NCI-H1436 treated with DMSO at 0.1 percent for 48 hours (cell line): ENCODE measurements at regions not wholly inside any gene's neighbourhood (a gene's known extent, or its start where the extent isn't known, plus 50 kb on each side); places are given as distances from the start of the nearest gene placed in this dataset.

Source experiments
- DNase-seq: peaks from one replicate; lab custom pipeline; 2025; lab: John Stamatoyannopoulos, UW

DNA sequence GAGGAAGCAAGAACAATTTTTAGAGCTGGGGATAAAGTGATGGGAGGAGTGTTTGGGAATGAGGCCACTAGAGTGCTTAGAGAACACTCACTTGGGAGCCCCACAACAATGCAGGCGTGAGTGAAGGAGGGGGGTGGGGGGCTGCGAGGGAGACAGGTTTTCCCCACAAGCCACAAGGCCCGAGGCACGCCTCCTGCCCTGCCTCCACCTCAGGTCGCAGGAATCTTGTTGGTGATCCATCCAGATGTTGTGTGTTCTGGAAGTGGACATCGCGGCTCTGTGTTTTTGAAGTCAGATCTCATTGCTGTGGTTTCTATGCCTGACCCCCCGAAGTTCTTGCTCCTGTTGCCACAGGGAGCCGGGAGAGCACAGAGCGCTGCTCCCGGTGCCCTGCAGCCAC lies 178.0 kb upstream of the BMPER start:
- no peak for DNase-seq

DNA sequence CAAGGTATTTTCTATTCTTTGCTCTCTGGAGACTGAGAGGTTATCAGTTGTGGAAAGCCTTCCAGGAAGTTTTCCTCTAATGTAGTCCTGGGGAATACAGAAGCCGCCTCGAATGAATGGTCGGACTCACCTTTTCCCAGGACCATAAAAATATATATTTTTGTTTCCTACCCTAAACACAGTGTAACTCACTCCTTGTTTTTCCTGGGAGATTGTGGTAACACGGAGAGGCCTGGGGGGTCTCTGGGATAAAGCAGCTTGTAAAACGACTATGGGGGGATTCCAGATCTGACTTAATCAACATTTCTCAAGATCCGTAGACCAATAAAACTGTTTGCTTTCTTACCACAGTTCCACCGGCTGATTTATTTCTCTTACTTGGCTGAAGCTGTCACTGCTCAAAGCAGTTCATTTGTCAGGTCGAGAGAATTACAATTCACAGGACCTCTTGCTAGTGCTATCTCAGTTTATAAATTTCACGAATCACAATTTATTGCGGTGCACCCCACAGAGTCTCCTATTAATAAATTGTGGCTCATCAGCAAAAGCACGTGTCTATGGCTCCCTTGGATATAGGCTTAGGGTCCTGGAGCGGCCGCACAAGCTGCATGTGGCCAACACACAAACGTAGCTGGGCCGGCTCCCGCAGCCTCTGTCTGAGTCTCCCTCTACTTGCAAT lies 176.3 kb upstream of the BMPER start:
- no peak for DNase-seq

- DNase-seq = no peak
Measured at GRCh38 chr7:33729726-33730125, 175.6 kb upstream of the BMPER start.

- DNase-seq = no peak
Measured at GRCh38 chr7:33730958-33731357, 174.4 kb upstream of the BMPER start.

GRCh38 chr7:33731912-33732311 lies 173.4 kb upstream of the BMPER start:
- no peak for DNase-seq

- no peak for DNase-seq
Measured at GRCh38 chr7:33732462-33732861, 172.9 kb upstream of the BMPER start.

- DNase-seq = no peak
Measured at GRCh38 chr7:33733870-33734650, 171.3 kb upstream of the BMPER start.

- no peak for DNase-seq
Measured at GRCh38 chr7:33735403-33735802, 169.9 kb upstream of the BMPER start.

DNA sequence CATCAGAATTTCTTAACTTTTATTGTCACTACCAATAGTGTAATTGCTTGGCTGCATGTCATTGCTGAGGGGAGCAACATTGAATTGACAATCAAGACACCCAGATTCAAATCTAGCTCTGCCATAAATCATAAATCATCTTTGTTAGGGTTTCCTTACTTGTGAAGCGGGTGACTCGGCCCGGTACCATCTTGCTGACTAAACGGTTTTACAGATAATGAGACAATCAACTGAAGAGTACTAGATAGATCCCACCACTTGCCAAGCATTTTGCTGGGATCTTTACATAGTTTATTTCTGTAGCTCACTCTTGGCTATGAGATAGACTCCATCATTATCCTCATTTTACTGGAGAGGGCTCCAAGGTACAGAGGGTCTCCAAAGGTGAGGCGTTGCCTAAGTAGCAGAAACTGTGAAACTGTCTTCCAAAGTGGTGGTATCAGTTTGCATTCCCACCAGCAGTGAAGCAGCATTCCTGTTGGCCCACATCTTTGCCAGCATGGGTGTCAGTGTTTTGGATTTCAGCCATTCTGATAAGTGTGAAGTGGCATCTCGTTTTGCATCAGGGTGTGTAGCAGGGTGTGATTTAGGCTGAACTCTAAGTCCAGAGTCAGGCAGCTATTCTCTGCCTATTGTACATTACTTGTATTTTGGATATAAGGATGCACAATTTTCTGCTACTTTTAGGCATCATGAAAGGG lies 168.7 kb upstream of the BMPER start:
- no peak for DNase-seq

- DNase-seq = no peak
Measured at GRCh38 chr7:33738260-33738935, 166.9 kb upstream of the BMPER start.

DNA sequence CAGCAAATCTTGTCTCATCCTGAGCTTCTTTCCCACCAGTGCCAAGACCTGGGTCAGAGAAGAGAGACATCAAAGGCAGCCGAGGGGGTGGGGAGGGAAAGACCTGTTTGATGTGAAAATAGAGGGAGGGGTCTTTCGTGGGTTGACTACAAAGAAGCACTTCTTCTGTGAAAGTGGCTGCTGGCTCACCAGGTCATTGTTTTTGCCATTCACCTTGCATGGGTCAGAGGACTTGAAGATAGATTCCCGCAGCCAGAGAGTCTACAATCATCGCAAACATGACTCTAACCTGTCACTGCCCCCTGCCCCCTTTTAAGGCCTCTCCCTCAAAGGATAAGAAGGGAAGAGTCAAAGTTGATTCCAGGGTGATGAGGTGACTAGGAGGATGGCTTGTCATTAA lies 166.1 kb upstream of the BMPER start:
- no peak for DNase-seq

DNA sequence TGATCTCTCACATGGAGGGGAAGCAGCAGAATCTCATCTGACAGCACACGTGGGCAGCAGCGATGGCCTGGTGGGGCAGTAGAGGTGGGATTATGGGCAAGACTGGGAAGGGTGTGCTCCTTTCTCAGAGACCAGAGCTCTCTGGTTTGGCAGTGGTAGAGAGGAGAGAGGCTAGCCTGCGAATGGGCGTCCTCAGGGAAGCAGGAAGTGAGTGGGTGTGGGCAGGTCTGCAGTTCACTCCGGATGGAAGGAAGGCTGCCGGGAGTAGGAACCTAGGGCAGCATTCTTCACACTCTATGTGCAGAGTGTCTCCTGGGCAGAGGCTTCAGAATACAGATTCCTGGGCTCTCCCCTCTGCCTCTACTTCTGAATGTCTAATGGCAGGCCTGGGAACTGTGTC lies 162.8 kb upstream of the BMPER start:
- DNase-seq = no peak

GRCh38 chr7:33742999-33743587 lies 162.2 kb upstream of the BMPER start:
- DNase-seq = no peak

GRCh38 chr7:33743594-33743993 lies 161.7 kb upstream of the BMPER start:
- no peak for DNase-seq

- DNase-seq = no peak
Measured at GRCh38 chr7:33744293-33745075, 160.9 kb upstream of the BMPER start.

DNA sequence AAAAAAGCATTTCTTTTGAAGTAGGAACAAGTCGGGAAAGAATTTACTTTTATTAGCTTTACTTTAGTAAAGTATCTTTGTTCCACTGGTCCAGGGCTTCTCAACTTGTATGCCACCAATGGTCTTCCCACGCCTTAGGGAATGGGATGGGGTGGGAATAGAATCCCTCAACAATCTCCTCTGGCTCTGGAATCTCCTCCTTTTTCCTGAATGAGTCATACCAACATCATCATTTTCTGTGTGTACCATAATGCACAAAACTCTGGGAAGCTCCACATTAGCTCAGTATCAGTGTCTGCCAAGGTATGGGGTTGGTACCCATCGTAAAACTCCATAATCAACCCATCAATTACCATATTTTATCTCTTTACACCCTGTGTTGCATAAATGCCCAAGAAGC lies 159.4 kb upstream of the BMPER start:
- no peak for DNase-seq

DNA sequence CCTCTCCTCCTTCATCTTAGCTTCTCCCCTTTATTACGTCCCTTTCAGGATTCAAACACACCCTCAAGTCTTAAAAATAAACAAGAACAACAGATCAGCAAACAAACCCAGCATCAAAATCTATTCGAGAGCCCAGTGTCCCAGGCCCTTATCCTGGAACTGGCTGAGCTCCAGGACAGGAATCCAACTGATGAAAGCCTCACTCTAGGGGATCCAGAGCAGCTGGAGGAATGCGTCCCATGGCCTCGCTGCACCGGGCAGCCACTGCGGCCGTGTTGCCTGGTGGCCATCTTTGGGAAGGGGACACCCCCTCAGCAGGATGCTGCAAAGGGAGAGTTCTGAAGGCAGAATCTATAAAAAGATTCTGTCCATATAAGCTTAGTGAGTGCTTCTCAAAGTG lies 156.5 kb upstream of the BMPER start:
- no peak for DNase-seq

DNA sequence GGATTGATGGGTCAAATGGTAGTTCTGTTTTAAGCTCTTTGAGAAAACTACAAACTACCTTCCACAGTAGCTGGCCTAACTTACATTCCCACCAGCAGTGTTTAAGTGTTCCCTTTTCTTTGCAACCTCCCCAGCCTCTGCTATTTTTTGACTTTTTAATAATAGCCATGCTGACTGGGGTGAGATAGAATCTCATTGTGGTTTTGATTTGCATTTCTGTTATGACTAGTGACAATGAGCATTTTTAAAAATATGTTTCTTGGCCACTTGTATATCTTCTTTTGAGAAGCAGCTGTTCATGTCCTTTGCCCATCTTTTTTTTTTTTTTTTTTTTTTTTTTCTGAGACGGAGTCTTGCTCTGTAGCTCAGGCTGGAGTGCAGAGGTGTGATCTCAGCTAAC lies 155.2 kb upstream of the BMPER start:
- DNase-seq = no peak

- DNase-seq = no peak
Measured at GRCh38 chr7:33751443-33751842, 153.9 kb upstream of the BMPER start.

GRCh38 chr7:33753881-33754525 lies 151.3 kb upstream of the BMPER start:
- no peak for DNase-seq
